Astrocyte of the spinal cord (primary cell): ENCODE measurements at regions not wholly inside any gene's neighbourhood (a gene's known extent, or its start where the extent isn't known, plus 50 kb on each side); places are given as distances from the start of the nearest gene placed in this dataset.

ENCODE experiments used
- DNase-seq: peaks from one replicate; pipeline ENCODE4 v3.0.0; 2011; ENCODE audit warnings: low read depth, low spot score
- H3K4me3 ChIP-seq: 2 replicates; pipeline ENCODE4 v1.5.1; 2011; ENCODE audit warnings: low read depth, mild to moderate bottlenecking, low read length, moderate library complexity
- CTCF ChIP-seq: IDR thresholded peaks from 2 replicates; pipeline ENCODE4 v1.5.1; 2012; ENCODE audit warnings: low read depth, mild to moderate bottlenecking, low read length, inconsistent platforms
- in situ Hi-C: cut with HindIII; loops from 2 replicates; pipeline ENCODE4 v1.10.0; 2017; ENCODE audit warnings: low sequenced_read_pairs

- in situ Hi-C loops: no loop called here
- no peak for DNase-seq
- H3K4me3 ChIP-seq: no peak overlapping the region
- no peak for TF ChIP-seq CTCF
These were observed 95.9 kb downstream of the MACIR start for GRCh38 chr5:103354446-103354845.

- no peak for DNase-seq
These were observed 95.0 kb downstream of the MACIR start for GRCh38 chr5:103353581-103353980.

GRCh38 chr5:103347716-103348423 lies 89.3 kb downstream of the MACIR start:
- in situ Hi-C loops: no loop called here
- TF ChIP-seq CTCF: no peak
- H3K4me3 ChIP-seq: no peak overlapping the region
- DNase-seq: peak; percentile 41

More at GRCh38 chr5:103353581-103353980, 95.0 kb downstream of the MACIR start:
- no peak for TF ChIP-seq CTCF
- no peak overlapping the region for H3K4me3 ChIP-seq
- in situ Hi-C loops: no loop called here

- DNase-seq: no peak
- in situ Hi-C loops: no loop called here
- H3K4me3 ChIP-seq: no peak overlapping the region
- no peak for TF ChIP-seq CTCF
These were observed 87.7 kb downstream of the MACIR start for GRCh38 chr5:103346162-103346748.

GRCh38 chr5:103345461-103345860 lies 86.9 kb downstream of the MACIR start:
- in situ Hi-C loops: no loop called here
- no peak for TF ChIP-seq CTCF
- no peak for DNase-seq
- no peak overlapping the region for H3K4me3 ChIP-seq

- no peak for TF ChIP-seq CTCF
- H3K4me3 ChIP-seq: no peak overlapping the region
- DNase-seq: no peak
- in situ Hi-C loops: no loop called here
These were observed 82.3 kb downstream of the MACIR start for GRCh38 chr5:103340717-103341388.
